Neural cell (in vitro differentiated cells): ENCODE measurements at regions not wholly inside any gene's neighbourhood (a gene's known extent, or its start where the extent isn't known, plus 50 kb on each side); places are given as distances from the start of the nearest gene placed in this dataset.

ENCODE experiments used
- CTCF ChIP-seq: fragments of 450-650 bp; IDR thresholded peaks from 2 replicates; pipeline ENCODE4 v1.5.1; 2014; ENCODE audit warnings: antibody characterized with exemption, mild to moderate bottlenecking, moderate library complexity; ENCODE audit not compliant: poor library complexity, severe bottlenecking
- EP300 ChIP-seq: fragments of 450-650 bp; conservative IDR thresholded peaks from 2 replicates; pipeline ENCODE4 v1.6.1; 2014; ENCODE audit warnings: antibody characterized with exemption, mild to moderate bottlenecking, moderate library complexity; ENCODE audit not compliant: poor library complexity, severe bottlenecking
- EZH2 ChIP-seq: fragments of 200-600, 300-800 bp; shearing (Covaris generic), sonication (generic); IDR thresholded peaks from 2 replicates; pipeline ENCODE4 v1.6.1; 2014; ENCODE audit warnings: antibody characterized with exemption, low read length, borderline replicate concordance, mild to moderate bottlenecking; ENCODE audit not compliant: insufficient read depth, poor library complexity, severe bottlenecking
- POLR2AphosphoS5 ChIP-seq: IDR thresholded peaks from 2 replicates; pipeline ENCODE4 v1.6.1; 2012
- RAD21 ChIP-seq: fragments of 450-650 bp; conservative IDR thresholded peaks from 2 replicates; pipeline ENCODE4 v1.6.1; 2014; ENCODE audit warnings: antibody characterized with exemption, mild to moderate bottlenecking, moderate library complexity
- TAF1 ChIP-seq: IDR thresholded peaks from 2 replicates; pipeline ENCODE4 v1.6.1; 2012; ENCODE audit warnings: low read depth

- TF ChIP-seq EP300 = no peak
- TF ChIP-seq CTCF = no peak
- TF ChIP-seq EZH2 = no peak
- no peak for TF ChIP-seq POLR2AphosphoS5
- TF ChIP-seq TAF1 = no peak
- TF ChIP-seq RAD21 = no peak
Observed at GRCh38 chr11:26032241-26032640, 299.7 kb upstream of the ANO3 start.
